H1 (cell line): ENCODE measurements at regions not wholly inside any gene's neighbourhood (a gene's known extent, or its start where the extent isn't known, plus 50 kb on each side); places are given as distances from the start of the nearest gene placed in this dataset.

Source experiments
- BRCA1 ChIP-seq: IDR thresholded peaks from 2 replicates; pipeline ENCODE4 v1.6.1; 2012; ENCODE audit warnings: low read depth, low read length, improper control_type of control experiment
- NRF1 ChIP-seq: IDR thresholded peaks from 2 replicates; pipeline ENCODE4 v1.6.1; 2011; ENCODE audit warnings: mild to moderate bottlenecking, low read depth, low read length, improper control_type of control experiment
- RNF2 ChIP-seq: fragments of 200-900, 300-1000 bp; sonication (generic); IDR thresholded peaks from 2 replicates; pipeline ENCODE4 v1.7.1; 2016; ENCODE audit warnings: borderline replicate concordance, low read depth, mild to moderate bottlenecking, antibody characterized with exemption, low read length; ENCODE audit not compliant: poor library complexity, severe bottlenecking; ENCODE audit errors: missing control alignments
- SIN3A ChIP-seq, 2 experiments: IDR thresholded peaks in 1 of 2; conservative IDR thresholded peaks in 1 of 2; 2 replicates each; pipeline ENCODE4 v1.6.1; 2011 to 2012; ENCODE audit warnings: low read length in 2 of 2, improper control_type of control experiment in 1 of 2, low read depth in 1 of 2, mild to moderate bottlenecking in 1 of 2
- SP1 ChIP-seq: IDR thresholded peaks from 2 replicates; pipeline ENCODE4 v1.6.1; 2011; ENCODE audit warnings: low read depth, low read length
- TAF1 ChIP-seq: IDR thresholded peaks from 2 replicates; pipeline ENCODE4 v1.6.1; 2011; ENCODE audit warnings: mild to moderate bottlenecking, low read depth, low read length
- TAF7 ChIP-seq: optimal IDR thresholded peaks from 2 replicates; pipeline ENCODE3; 2011; ENCODE audit warnings: low read depth, mild to moderate bottlenecking, inconsistent platforms, low read length, moderate library complexity, borderline replicate concordance

- no peak for TF ChIP-seq RNF2
- no peak for TF ChIP-seq SIN3A (conservative IDR thresholded peaks at IDR 0.05 in 1 of 2, IDR thresholded peaks at IDR 0.05 in 1 of 2; ENCODE audit: low read depth in 1 of 2, low read length in 2 of 2)
- no peak for TF ChIP-seq SP1
- TF ChIP-seq NRF1: no peak
- TF ChIP-seq TAF7: no peak
- TF ChIP-seq BRCA1: no peak
- no peak for TF ChIP-seq TAF1
Measured at GRCh38 chr7:156474241-156474743, 166.3 kb upstream of the RNF32 start (continued).
